DOHH2 (cell line): ENCODE measurements at regions not wholly inside any gene's neighbourhood (a gene's known extent, or its start where the extent isn't known, plus 50 kb on each side); places are given as distances from the start of the nearest gene placed in this dataset.
"Not testable (repeated sequence)": the region's sequence is repeated elsewhere in the genome, so short reads cannot be mapped to it uniquely, and the experiment has no call there.

Source experiments
- CTCF ChIP-seq: fragments of 200-600 bp; sonication (generic); IDR thresholded peaks from one replicate; pipeline ENCODE4 v1.5.1; 2014; ENCODE audit warnings: antibody characterized with exemption, mild to moderate bottlenecking, low read depth, low read length; ENCODE audit not compliant: poor library complexity, severe bottlenecking
- EZH2phosphoT487 ChIP-seq: fragments of 200-600 bp; sonication (generic); IDR thresholded peaks from 2 replicates; pipeline ENCODE4 v1.6.1; 2017; ENCODE audit warnings: borderline replicate concordance, mild to moderate bottlenecking, antibody characterized with exemption, low read length, moderate library complexity, mixed read lengths

DNA sequence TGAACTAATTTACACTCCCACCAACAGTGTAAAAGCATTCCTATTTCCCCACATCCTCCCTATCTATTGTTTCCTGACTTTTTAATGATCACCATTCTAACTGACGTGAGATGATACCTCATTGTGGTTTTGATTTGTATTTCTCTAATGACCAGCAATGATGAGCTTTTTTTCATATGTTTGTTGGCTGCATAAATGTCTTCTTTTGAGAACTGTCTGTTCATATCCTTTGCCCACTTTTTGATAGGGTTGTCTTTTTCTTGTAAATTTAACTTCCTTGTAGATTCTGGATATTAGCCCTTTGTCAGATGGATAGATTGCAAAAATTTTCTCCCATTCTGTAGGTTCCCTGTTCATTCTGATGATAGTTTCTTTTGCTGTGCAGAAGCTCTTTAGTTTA, 251.3 kb downstream of the PTGER3 start:
- not testable (repeated sequence) for TF ChIP-seq CTCF, EZH2phosphoT487
